COLO829 (cell line): ENCODE measurements at regions not wholly inside any gene's neighbourhood (a gene's known extent, or its start where the extent isn't known, plus 50 kb on each side); places are given as distances from the start of the nearest gene placed in this dataset.

Source experiments
- DNase-seq: peaks from one replicate; pipeline ENCODE4 v3.0.0; 2012; ENCODE audit warnings: low spot score

GRCh38 chr20:60962367-60963045 lies 289.6 kb upstream of the CDH4 start:
- DNase-seq: no peak

GRCh38 chr20:60963146-60963545 lies 288.9 kb upstream of the CDH4 start:
- DNase-seq: no peak

- DNase-seq: no peak
Observed at GRCh38 chr20:60964911-60965310, 287.1 kb upstream of the CDH4 start.

- DNase-seq: no peak
Observed at GRCh38 chr20:60966031-60966430, 286.0 kb upstream of the CDH4 start.

- DNase-seq: no peak
Observed at GRCh38 chr20:60966766-60967165, 285.3 kb upstream of the CDH4 start.

- DNase-seq: no peak
Observed at GRCh38 chr20:60967431-60968316, 284.4 kb upstream of the CDH4 start.

- DNase-seq: no peak
Observed at GRCh38 chr20:60968853-60969720, 283.0 kb upstream of the CDH4 start.

GRCh38 chr20:60970601-60971000 lies 281.5 kb upstream of the CDH4 start:
- DNase-seq: no peak

GRCh38 chr20:60974022-60974421 lies 278.0 kb upstream of the CDH4 start:
- DNase-seq: no peak

GRCh38 chr20:60974441-60974945 lies 277.6 kb upstream of the CDH4 start:
- no peak for DNase-seq

GRCh38 chr20:60976139-60976538 lies 275.9 kb upstream of the CDH4 start:
- no peak for DNase-seq

- DNase-seq: no peak
Observed at GRCh38 chr20:60976913-60977312, 275.1 kb upstream of the CDH4 start.

GRCh38 chr20:60977901-60978300 lies 274.2 kb upstream of the CDH4 start:
- DNase-seq: no peak

- DNase-seq: no peak
Observed at GRCh38 chr20:60984666-60985065, 267.4 kb upstream of the CDH4 start.

- no peak for DNase-seq
Observed at GRCh38 chr20:60986506-60987156, 265.4 kb upstream of the CDH4 start.

GRCh38 chr20:60990061-60990460 lies 262.0 kb upstream of the CDH4 start:
- DNase-seq: no peak

- DNase-seq: no peak
Observed at GRCh38 chr20:60990643-60991042, 261.4 kb upstream of the CDH4 start.

GRCh38 chr20:60993433-60994044 lies 258.5 kb upstream of the CDH4 start:
- DNase-seq: no peak

GRCh38 chr20:60999250-60999649 lies 252.8 kb upstream of the CDH4 start:
- DNase-seq: no peak

GRCh38 chr20:61002090-61002489 lies 250.0 kb upstream of the CDH4 start:
- no peak for DNase-seq

GRCh38 chr20:61014491-61014890 lies 237.6 kb upstream of the CDH4 start:
- DNase-seq: no peak
